Heart left ventricle (tissue), 16 donors: ENCODE measurements at regions not wholly inside any gene's neighbourhood (a gene's known extent, or its start where the extent isn't known, plus 50 kb on each side); places are given as distances from the start of the nearest gene placed in this dataset.

ENCODE experiments used
- ATAC-seq, 4 donors: fragments of 200-7000 bp; cut with Tn5 transposase; one replicate each; pipeline ENCODE4 v1.9.1; 2020 to 2022; ENCODE audit warnings: moderate library complexity in 4 of 4, mild to moderate bottlenecking in 3 of 4, moderate number of reproducible peaks in 1 of 4
- DNase-seq, 5 donors: peaks; one replicate each; pipeline ENCODE4 v3.0.0-alpha.2; 2020
- H3K27ac ChIP-seq, 12 donors: fragments of 200-600 bp; sonication (generic) in 4 of 12; one replicate each; pipeline versions ENCODE4 v1.5.0 to v1.8.0; 2016 to 2022; ENCODE audit warnings: mild to moderate bottlenecking in 2 of 12
- H3K27me3 ChIP-seq, 9 donors: fragments of 200-600 bp; sonication (generic) in 2 of 9; one replicate each; pipeline versions ENCODE4 v1.5.1 to v1.8.0; 2016 to 2022; ENCODE audit warnings: mild to moderate bottlenecking in 3 of 9
- H3K36me3 ChIP-seq, 9 donors: fragments of 200-600 bp; sonication (generic) in 2 of 9; one replicate each; pipeline versions ENCODE4 v1.5.0 to v1.8.0; 2018 to 2022; ENCODE audit warnings: mild to moderate bottlenecking in 2 of 9
- H3K4me1 ChIP-seq, 12 donors: fragments of 200-600 bp; sonication (generic) in 4 of 12; one replicate each; pipeline versions ENCODE4 v1.5.0 to v1.8.0; 2016 to 2022; ENCODE audit warnings: mild to moderate bottlenecking in 3 of 12
- H3K4me3 ChIP-seq, 12 donors: fragments of 200-600 bp; sonication (generic) in 4 of 12; one replicate each; pipeline versions ENCODE4 v1.5.0 to v1.8.0; 2017 to 2022; ENCODE audit warnings: mild to moderate bottlenecking in 9 of 12, moderate library complexity in 4 of 12
- H3K9me3 ChIP-seq, 12 donors: fragments of 200-600 bp; sonication (generic) in 4 of 12; one replicate each; pipeline versions ENCODE4 v1.5.0 to v1.8.0; 2016 to 2022; ENCODE audit warnings: mild to moderate bottlenecking in 1 of 12
- POLR2A ChIP-seq, 2 donors: fragments of 450-650 bp; IDR thresholded peaks; one replicate each; pipeline ENCODE4 v1.6.1; 2017; ENCODE audit warnings: antibody characterized with exemption in 2 of 2, mild to moderate bottlenecking in 2 of 2, moderate library complexity in 2 of 2
- WGBS, 4 donors: extraction: QIAGEN DNeasy Blood & Tissue Kit in 2 of 4; methylation state at CpG; one replicate each; pipeline versions ENCODE4 v1.1.5 to v1.1.7; 2013 to 2018; 5-methylcytosine and 5-hydroxymethylcytosine counted together
- intact Hi-C, 10 donors: fragments of 100-400 bp; cut with DNase I; formaldehyde crosslinking; loops; one replicate each; pipeline versions ENCODE4 v1.11.1 to v1.14.2; 2022
- TF ChIP-seq, protein P1 (sequence below), 12 donors: fragments of 200-600 bp; sonication (generic) in 4 of 12; IDR thresholded peaks; one replicate each; pipeline versions ENCODE4 v1.5.0 to v1.8.0; 2018 to 2022; ENCODE audit warnings: antibody characterized with exemption in 12 of 12, mild to moderate bottlenecking in 5 of 12
- donor health status: ischemic (EF 13 %, LVEDD 7.1; RV severe dilation, severe dysfunction).
- donor health status: healthy with polysubstance abuse.
- donor health status: DM: no; HTN: yes; CAD: no.
- donor health status: DM: no; HTN: no; CAD: no.
- donor health status: ischemic (EF 25% LVEDD 6.9; RV normal size, moderate dysfunction).
- donor health status: ischemic (EF 25% LVEDD 5.7; RV mildly dilated, moderate dysfunction).
- donor health status: healthy.
- donor health status: DM: yes; HTN: yes; CAD: no.
- donor health status: ischemic (EF 35%, LVEDD 5.7; RV mildly dilated, moderate dysfunction).
- donor health status: nonischemic (EF 11% LVEDD 7.7; RV severe dilation, severe dysfunction).
- donor health status: DM: yes; HTN: yes; CAD: no.
- donor health status: PGD.
- donor health status: ischemic (EF 29% LVEDD 5.4; RV normal size, mild dysfunction).
- donor health status: nonischemic (EF 23%, LVEDD 6.1; RV moderate dilation, normal function).

DNA sequence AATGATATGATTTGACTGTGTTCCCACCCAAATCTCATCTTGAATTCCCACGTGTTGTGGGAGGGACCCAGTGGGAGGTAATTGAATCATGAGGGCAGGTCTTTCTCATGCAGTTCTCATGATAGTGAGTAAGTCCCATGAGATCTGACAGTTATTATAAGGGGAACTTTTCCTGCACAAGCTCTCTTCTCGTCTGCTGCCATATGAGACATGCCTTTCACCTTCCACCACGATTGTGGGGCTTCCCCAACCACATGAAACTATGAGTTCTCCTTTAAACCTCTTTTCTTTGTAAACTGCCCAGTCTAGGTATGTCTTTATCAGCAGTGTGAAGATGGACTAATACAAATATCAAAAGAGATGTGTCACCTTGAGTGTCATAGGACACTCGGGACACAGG is 502.7 kb upstream of the PODXL start:
- Histone ChIP-seq H3K4me3 (no peak overlapping the region), H3K27me3 (no peaks in the 10 kb centered on the region), H3K9me3 (no peaks in the 10 kb centered on the region), H3K36me3 (no peaks in the 10 kb centered on the region), H3K4me1 (peaks cover 0 to 13% (median 0%) of the 10 kb centered on the region in 12 donors), H3K27ac (no peak overlapping the region)
- TF ChIP-seq POLR2A (IDR thresholded peaks at IDR 0.05), result no peak
- TF ChIP-seq, protein P1, sequence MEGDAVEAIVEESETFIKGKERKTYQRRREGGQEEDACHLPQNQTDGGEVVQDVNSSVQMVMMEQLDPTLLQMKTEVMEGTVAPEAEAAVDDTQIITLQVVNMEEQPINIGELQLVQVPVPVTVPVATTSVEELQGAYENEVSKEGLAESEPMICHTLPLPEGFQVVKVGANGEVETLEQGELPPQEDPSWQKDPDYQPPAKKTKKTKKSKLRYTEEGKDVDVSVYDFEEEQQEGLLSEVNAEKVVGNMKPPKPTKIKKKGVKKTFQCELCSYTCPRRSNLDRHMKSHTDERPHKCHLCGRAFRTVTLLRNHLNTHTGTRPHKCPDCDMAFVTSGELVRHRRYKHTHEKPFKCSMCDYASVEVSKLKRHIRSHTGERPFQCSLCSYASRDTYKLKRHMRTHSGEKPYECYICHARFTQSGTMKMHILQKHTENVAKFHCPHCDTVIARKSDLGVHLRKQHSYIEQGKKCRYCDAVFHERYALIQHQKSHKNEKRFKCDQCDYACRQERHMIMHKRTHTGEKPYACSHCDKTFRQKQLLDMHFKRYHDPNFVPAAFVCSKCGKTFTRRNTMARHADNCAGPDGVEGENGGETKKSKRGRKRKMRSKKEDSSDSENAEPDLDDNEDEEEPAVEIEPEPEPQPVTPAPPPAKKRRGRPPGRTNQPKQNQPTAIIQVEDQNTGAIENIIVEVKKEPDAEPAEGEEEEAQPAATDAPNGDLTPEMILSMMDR (IDR thresholded peaks at IDR 0.05), result no peak
- ATAC-seq (no peak), DNase-seq (no peak)
- intact Hi-C loops, result no loop called here
- WGBS, 4 donors, result 68 to 78% (median 75%) methylated on average over 4 of the region's 4 CpGs

DNA sequence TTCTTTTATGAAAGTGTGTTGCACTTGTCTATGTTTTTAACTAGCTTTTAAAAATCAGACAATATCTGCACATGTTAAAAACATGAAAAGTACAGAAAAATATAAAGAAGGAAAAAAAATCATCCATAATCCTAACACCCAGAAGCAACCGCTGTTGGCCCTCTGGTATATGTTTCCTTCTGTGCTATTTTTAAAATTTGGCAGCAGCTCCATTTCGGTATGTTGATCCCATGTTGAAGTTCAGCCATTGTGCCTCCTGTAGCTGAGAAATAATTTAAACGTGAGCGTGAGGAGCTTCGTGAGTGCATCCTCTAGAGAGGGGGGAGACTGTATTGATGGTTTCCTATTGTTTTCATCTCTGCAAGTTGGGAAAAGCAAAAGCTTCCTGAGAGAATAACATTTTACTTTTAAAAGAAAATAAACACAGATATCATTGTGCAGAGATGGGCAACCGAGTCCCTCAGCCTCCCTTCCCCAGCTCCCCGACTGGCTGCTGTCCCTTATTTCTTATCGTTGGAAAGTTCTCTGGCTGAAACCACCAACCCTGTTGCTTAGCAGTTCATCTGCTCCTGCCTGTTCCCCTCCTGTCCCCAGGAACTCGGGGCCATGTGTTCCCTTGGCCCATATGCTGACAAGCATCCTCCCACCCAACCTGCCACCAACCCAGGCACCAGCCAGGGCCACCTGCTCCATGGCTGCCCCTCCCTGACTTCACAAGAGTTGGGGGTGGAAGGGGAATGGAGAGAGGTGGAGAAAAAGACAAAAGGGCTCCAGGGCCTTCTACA is 499.1 kb upstream of the PODXL start:
- ATAC-seq (peak in 1 of 4 donors; percentile 40), DNase-seq (no peak)
- H3K4me3 ChIP-seq, result no peak overlapping the region
- H3K36me3 ChIP-seq, result no peaks in the 10 kb centered on the region
- no peaks in the 10 kb centered on the region for H3K9me3 ChIP-seq
- 21 to 35% (median 25%) methylated on average over 9 of the region's 9 CpGs for WGBS, 4 donors
- H3K4me1 ChIP-seq, result peaks cover 0 to 13% (median 0%) of the 10 kb centered on the region in 12 donors
- H3K27ac ChIP-seq, result no peak overlapping the region
- no peak for TF ChIP-seq POLR2A (IDR thresholded peaks at IDR 0.05)
- TF ChIP-seq, protein P1 (IDR thresholded peaks at IDR 0.05), result no peak
- H3K27me3 ChIP-seq, result peaks cover 0 to 2% (median 0%) of the 10 kb centered on the region in 9 donors
- intact Hi-C loops, result no loop called here

DNA sequence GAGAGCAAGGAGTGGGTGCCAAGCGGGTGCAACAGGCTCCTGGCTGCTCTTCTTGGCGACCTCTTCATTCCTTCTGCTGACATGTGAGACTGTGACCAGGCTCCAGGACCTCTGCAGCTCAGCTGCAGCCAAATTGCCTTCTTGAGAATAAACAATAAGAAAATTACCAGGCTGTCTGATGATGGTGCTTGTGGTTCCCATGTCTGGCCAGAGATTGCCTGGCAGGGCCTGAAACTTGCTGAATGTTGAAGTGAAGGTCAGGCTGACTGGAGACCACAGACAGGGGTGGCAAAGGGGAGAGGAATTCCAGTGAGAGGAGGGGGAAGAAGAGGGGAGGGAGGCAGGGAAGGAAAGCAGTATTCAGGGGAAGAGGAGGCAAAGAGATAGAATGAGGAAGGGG is 497.4 kb upstream of the PODXL start:
- peaks cover 0 to 5% (median 0%) of the 10 kb centered on the region in 9 donors for H3K27me3 ChIP-seq
- H3K27ac ChIP-seq, result no peak overlapping the region
- 82 to 94% (median 87%) methylated on average over 2 of the region's 2 CpGs; no CpG with 5 or more reads in 1 of the 4 donors for WGBS, 4 donors
- intact Hi-C loops, result loop anchor here in 1 of 10 donors (5.0 kb wide), 2 partner anchors 107 to 367 kb away; no protein-coding TSS in a partner anchor
- H3K36me3 ChIP-seq, result no peaks in the 10 kb centered on the region
- peaks cover 0 to 13% (median 0%) of the 10 kb centered on the region in 12 donors for H3K4me1 ChIP-seq
- TF ChIP-seq, protein P1 (IDR thresholded peaks at IDR 0.05), result no peak
- no peak for TF ChIP-seq POLR2A (IDR thresholded peaks at IDR 0.05)
- DNase-seq (no peak), ATAC-seq (no peak)
- H3K9me3 ChIP-seq, result no peaks in the 10 kb centered on the region
- H3K4me3 ChIP-seq, result no peak overlapping the region

DNA sequence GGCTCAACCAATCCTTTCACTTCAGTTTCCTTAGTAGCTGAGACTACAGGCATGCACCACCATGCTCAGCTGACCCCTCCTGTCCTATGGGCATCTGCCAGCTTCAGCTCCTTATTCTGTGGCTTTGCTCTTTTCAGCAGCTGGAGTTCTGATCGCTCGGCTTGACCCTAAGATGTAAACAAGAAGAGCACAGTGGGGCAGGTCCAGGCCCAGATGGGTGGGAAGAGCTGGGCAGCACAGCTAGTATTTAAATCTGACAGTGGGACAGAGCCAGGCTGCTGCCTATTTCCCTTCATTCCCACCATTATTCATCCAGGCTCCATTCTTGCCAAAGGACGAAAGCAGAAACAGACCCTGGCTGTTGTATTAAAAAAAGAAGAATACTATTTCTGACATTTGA is 494.9 kb upstream of the PODXL start:
- ATAC-seq, result no peak
- intact Hi-C loops, result loop anchor here in 1 of 10 donors (5.0 kb wide), 2 partner anchors 104 to 364 kb away; no protein-coding TSS in a partner anchor
- 75 to 83% (median 80%) methylated on average over 3 of the region's 3 CpGs for WGBS, 4 donors
- no peak for DNase-seq
- H3K27me3 ChIP-seq, result peaks cover 0 to 5% (median 0%) of the 10 kb centered on the region in 9 donors
- TF ChIP-seq POLR2A (IDR thresholded peaks at IDR 0.05), result no peak
- TF ChIP-seq, protein P1 (IDR thresholded peaks at IDR 0.05), result no peak
- H3K9me3 ChIP-seq, result no peaks in the 10 kb centered on the region
- peaks cover 0 to 13% (median 0%) of the 10 kb centered on the region in 12 donors for H3K4me1 ChIP-seq
- no peak overlapping the region for H3K4me3 ChIP-seq
- H3K36me3 ChIP-seq, result no peaks in the 10 kb centered on the region
- H3K27ac ChIP-seq, result no peak overlapping the region
